GM12875 (cell line): ENCODE measurements at regions not wholly inside any gene's neighbourhood (a gene's known extent, or its start where the extent isn't known, plus 50 kb on each side); places are given as distances from the start of the nearest gene placed in this dataset.

Experiments
- H3K4me3 ChIP-seq: one replicate; pipeline ENCODE4 v1.5.1; 2011; ENCODE audit warnings: low read depth, low read length, control low read depth
- TF ChIP-seq, protein P1 (sequence below): IDR thresholded peaks from 2 replicates; pipeline ENCODE4 v1.5.1; 2011; ENCODE audit warnings: low read depth, mild to moderate bottlenecking, control low read depth, inconsistent platforms, low read length, moderate library complexity, borderline replicate concordance; ENCODE audit not compliant: insufficient read depth

- H3K4me3 ChIP-seq = no peak overlapping the region
- TF ChIP-seq, protein P1, sequence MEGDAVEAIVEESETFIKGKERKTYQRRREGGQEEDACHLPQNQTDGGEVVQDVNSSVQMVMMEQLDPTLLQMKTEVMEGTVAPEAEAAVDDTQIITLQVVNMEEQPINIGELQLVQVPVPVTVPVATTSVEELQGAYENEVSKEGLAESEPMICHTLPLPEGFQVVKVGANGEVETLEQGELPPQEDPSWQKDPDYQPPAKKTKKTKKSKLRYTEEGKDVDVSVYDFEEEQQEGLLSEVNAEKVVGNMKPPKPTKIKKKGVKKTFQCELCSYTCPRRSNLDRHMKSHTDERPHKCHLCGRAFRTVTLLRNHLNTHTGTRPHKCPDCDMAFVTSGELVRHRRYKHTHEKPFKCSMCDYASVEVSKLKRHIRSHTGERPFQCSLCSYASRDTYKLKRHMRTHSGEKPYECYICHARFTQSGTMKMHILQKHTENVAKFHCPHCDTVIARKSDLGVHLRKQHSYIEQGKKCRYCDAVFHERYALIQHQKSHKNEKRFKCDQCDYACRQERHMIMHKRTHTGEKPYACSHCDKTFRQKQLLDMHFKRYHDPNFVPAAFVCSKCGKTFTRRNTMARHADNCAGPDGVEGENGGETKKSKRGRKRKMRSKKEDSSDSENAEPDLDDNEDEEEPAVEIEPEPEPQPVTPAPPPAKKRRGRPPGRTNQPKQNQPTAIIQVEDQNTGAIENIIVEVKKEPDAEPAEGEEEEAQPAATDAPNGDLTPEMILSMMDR = no peak
Measured at GRCh38 chr13:67763984-67764383, 533.8 kb upstream of the PCDH9 start.

GRCh38 chr13:67763384-67763783 is 533.2 kb upstream of the PCDH9 start:
- TF ChIP-seq, protein P1 = no peak
- no peak overlapping the region for H3K4me3 ChIP-seq

GRCh38 chr13:67758975-67759374 is 528.8 kb upstream of the PCDH9 start:
- TF ChIP-seq, protein P1 = no peak
- H3K4me3 ChIP-seq = no peak overlapping the region

DNA sequence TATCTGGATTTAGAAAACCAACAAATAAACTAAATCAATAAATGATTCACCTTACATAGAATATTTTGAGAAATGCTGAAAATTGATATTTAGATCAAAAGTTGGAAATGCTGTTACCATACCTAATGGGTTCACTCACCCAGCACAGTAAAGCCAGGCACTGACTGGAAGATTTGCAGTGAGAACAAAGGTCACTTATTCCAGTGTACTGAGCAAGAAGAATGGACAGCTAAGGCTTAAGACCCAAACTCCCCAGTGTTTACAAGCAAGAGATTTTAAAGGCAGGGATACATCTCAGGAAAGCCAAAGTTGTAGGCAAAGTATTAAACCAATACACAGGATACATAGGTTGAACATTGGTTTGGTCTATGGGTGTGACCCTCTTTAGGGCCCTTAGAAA is 523.9 kb upstream of the PCDH9 start:
- no peak overlapping the region for H3K4me3 ChIP-seq
- TF ChIP-seq, protein P1 = no peak

- TF ChIP-seq, protein P1 = no peak
Measured at GRCh38 chr13:67752759-67753158, 522.6 kb upstream of the PCDH9 start.

DNA sequence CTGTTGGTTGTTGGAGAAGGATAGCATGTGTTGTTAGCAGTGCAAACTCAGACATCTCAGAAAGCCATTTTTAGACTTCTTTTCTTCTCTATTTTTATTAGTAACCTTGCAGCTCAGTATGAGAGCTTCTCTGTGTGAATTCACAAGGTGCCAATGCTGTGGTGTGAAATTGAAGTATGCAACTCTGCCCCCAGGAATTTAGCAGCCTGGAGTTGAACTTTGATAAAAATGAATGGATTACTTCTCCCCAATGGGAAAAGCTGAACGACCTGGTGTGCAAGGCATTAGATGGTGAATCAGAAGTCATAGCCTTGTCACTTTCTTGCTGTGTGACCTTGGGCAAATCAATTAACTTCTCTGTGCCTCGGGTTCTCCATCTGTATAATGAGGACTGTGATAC is 512.3 kb upstream of the PCDH9 start:
- no peak overlapping the region for H3K4me3 ChIP-seq
- TF ChIP-seq, protein P1 = no peak

More at GRCh38 chr13:67752759-67753158, 522.6 kb upstream of the PCDH9 start:
- H3K4me3 ChIP-seq = no peak overlapping the region

DNA sequence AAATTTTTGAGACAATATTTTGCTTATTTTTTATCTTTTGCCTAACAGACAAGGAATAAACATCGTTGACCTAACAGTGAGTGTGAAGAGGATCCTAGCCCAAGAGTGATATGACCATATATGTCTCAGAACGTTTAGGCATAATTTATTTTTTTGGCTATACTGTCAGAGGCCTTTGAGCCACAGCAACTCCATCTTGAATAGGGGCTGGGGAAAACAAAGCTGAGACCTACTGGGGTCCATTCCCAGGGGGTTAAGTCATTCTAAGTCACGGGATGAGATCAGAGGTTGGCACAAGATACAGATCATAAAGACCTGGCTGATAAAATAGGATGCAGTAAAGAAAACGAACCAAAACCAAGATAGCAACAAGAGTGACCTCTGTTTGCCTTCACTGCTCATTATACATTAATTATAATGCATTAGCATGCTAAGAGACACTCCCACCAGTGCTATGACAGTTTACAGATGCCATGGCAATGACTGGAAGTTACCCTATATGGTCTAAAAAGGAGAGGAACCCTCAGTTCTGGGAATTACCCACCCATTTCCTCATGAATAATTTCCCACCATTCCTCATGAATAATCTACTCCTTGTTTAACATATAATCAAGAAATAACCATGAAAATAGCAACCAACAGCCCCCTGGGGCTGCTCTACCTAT is 510.9 kb upstream of the PCDH9 start:
- TF ChIP-seq, protein P1 = no peak

More for the DNA sequence above, 510.9 kb upstream of the PCDH9 start:
- no peak overlapping the region for H3K4me3 ChIP-seq
